H9 (cell line): ENCODE measurements at regions not wholly inside any gene's neighbourhood (a gene's known extent, or its start where the extent isn't known, plus 50 kb on each side); places are given as distances from the start of the nearest gene placed in this dataset.

Source experiments
- DNase-seq: peaks from one replicate; pipeline ENCODE4 v3.0.0-alpha.2; 2017
- H2AFZ ChIP-seq: one replicate; pipeline ENCODE4 v1.6.1; 2013; ENCODE audit warnings: mild to moderate bottlenecking, low read length, control low read depth, moderate library complexity
- H2AK5ac ChIP-seq: 2 replicates; pipeline ENCODE4 v1.6.1; 2013; ENCODE audit warnings: low read length, control low read depth, mixed read lengths; ENCODE audit not compliant: insufficient read length
- H2BK120ac ChIP-seq: one replicate; pipeline ENCODE4 v1.6.1; 2013; ENCODE audit warnings: low read depth, mild to moderate bottlenecking, low read length, control low read depth, inconsistent platforms; ENCODE audit not compliant: poor library complexity, severe bottlenecking
- H2BK12ac ChIP-seq: 2 replicates; pipeline ENCODE4 v1.6.1; 2013; ENCODE audit warnings: low read length, control low read depth, mixed read lengths, low read depth; ENCODE audit not compliant: insufficient read length
- H2BK15ac ChIP-seq: 2 replicates; pipeline ENCODE4 v1.6.1; 2013; ENCODE audit warnings: low read depth, low read length, control low read depth
- H2BK20ac ChIP-seq: one replicate; pipeline ENCODE4 v1.6.1; 2013; ENCODE audit warnings: low read depth, mild to moderate bottlenecking, low read length, control low read depth, inconsistent platforms; ENCODE audit not compliant: poor library complexity, severe bottlenecking
- H2BK5ac ChIP-seq: 2 replicates; pipeline ENCODE4 v1.6.1; 2013; ENCODE audit warnings: low read length, control low read depth, mixed read lengths; ENCODE audit not compliant: insufficient read length
- H3K14ac ChIP-seq: 2 replicates; pipeline ENCODE4 v1.6.1; 2013; ENCODE audit warnings: low read length, control low read depth; ENCODE audit not compliant: insufficient read depth
- H3K18ac ChIP-seq: 2 replicates; pipeline ENCODE4 v1.6.1; 2013; ENCODE audit warnings: low read depth, mild to moderate bottlenecking, mixed read lengths, low read length, control low read depth; ENCODE audit not compliant: insufficient read length
- H3K23ac ChIP-seq: 2 replicates; pipeline ENCODE4 v1.6.1; 2013; ENCODE audit warnings: low read length, control low read depth, mixed read lengths, low read depth; ENCODE audit not compliant: insufficient read length
- H3K23me2 ChIP-seq: 2 replicates; pipeline ENCODE4 v1.6.1; 2013; ENCODE audit warnings: low read depth, mild to moderate bottlenecking, mixed read lengths, low read length, control low read depth; ENCODE audit not compliant: insufficient read length, poor library complexity, severe bottlenecking
- H3K27ac ChIP-seq: 2 replicates; pipeline ENCODE4 v1.5.1; 2013; ENCODE audit warnings: low read length, control low read depth, mixed read lengths, low read depth; ENCODE audit not compliant: insufficient read length
- H3K27me3 ChIP-seq: 2 replicates; pipeline ENCODE4 v1.6.1; 2013; ENCODE audit warnings: low read length, control low read depth, inconsistent platforms; ENCODE audit not compliant: insufficient read depth
- H3K4ac ChIP-seq: 2 replicates; pipeline ENCODE4 v1.6.1; 2013; ENCODE audit warnings: low read depth, mild to moderate bottlenecking, control low read depth, inconsistent platforms, low read length, moderate library complexity
- H3K4me1 ChIP-seq: 2 replicates; pipeline ENCODE4 v1.6.1; 2013; ENCODE audit warnings: low read length, control low read depth, inconsistent platforms; ENCODE audit not compliant: insufficient read depth
- H3K4me2 ChIP-seq: 2 replicates; pipeline ENCODE4 v1.6.1; 2013; ENCODE audit warnings: low read length, control low read depth, mixed read lengths; ENCODE audit not compliant: insufficient read length, insufficient read depth
- H3K56ac ChIP-seq: 2 replicates; pipeline ENCODE4 v1.6.1; 2013; ENCODE audit warnings: low read depth, mild to moderate bottlenecking, mixed read lengths, low read length, control low read depth; ENCODE audit not compliant: insufficient read length
- H3K79me1 ChIP-seq: 2 replicates; pipeline ENCODE4 v1.6.1; 2013; ENCODE audit warnings: low read depth, mild to moderate bottlenecking, moderate library complexity, low read length, control low read depth, inconsistent platforms; ENCODE audit not compliant: insufficient read depth, poor library complexity, severe bottlenecking
- H3K79me2 ChIP-seq: 2 replicates; pipeline ENCODE4 v1.6.1; 2013; ENCODE audit warnings: low read length, control low read depth, inconsistent platforms; ENCODE audit not compliant: insufficient read depth
- H3K9ac ChIP-seq: 2 replicates; pipeline ENCODE4 v1.6.1; 2013; ENCODE audit warnings: low read length, control low read depth, mixed read lengths; ENCODE audit not compliant: insufficient read length; ENCODE audit errors: extremely low read depth
- H3K9me3 ChIP-seq: one replicate; pipeline ENCODE4 v1.6.1; 2013; ENCODE audit warnings: low read depth, low read length, inconsistent platforms; ENCODE audit not compliant: control insufficient read depth
- H3T11ph ChIP-seq: one replicate; pipeline ENCODE4 v1.6.1; 2013; ENCODE audit warnings: mild to moderate bottlenecking, low read length, control low read depth, inconsistent platforms
- H4K20me1 ChIP-seq: one replicate; pipeline ENCODE4 v1.6.1; 2013; ENCODE audit not compliant: control insufficient read depth, insufficient read length, insufficient read depth
- H4K5ac ChIP-seq: 2 replicates; pipeline ENCODE4 v1.6.1; 2013; ENCODE audit warnings: low read depth, mild to moderate bottlenecking, mixed read lengths, low read length, control low read depth; ENCODE audit not compliant: insufficient read length
- H4K8ac ChIP-seq: replicated peaks from 2 replicates; pipeline ENCODE4 v1.6.1; 2013; ENCODE audit warnings: low read length, control low read depth, mixed read lengths, low read depth; ENCODE audit not compliant: insufficient read length
- H4K91ac ChIP-seq: 2 replicates; pipeline ENCODE4 v1.6.1; 2013; ENCODE audit warnings: low read depth, mild to moderate bottlenecking, moderate library complexity, mixed read lengths, low read length, control low read depth; ENCODE audit not compliant: insufficient read length
- H3K27ac Mint-ChIP-seq, 3 experiments: 2 replicates in 2 of 3; 3 replicates in 1 of 3; pipeline ENCODE4 v1.8.0; 2020 to 2021; ENCODE audit warnings: mixed read lengths in 3 of 3, mild to moderate bottlenecking in 1 of 3, moderate library complexity in 1 of 3
- H3K27me3 Mint-ChIP-seq: 2 replicates; pipeline ENCODE4 v1.8.0; 2021; ENCODE audit warnings: low read depth, mild to moderate bottlenecking, moderate library complexity, mixed read lengths
- H3K36me3 Mint-ChIP-seq, 3 experiments: 2 replicates in 2 of 3; 3 replicates in 1 of 3; pipeline ENCODE4 v1.8.0; 2020 to 2021; ENCODE audit warnings: low read depth in 3 of 3, mixed read lengths in 3 of 3; ENCODE audit not compliant: insufficient read depth in 1 of 3
- H3K4me1 Mint-ChIP-seq, 2 experiments: 2 replicates each; pipeline ENCODE4 v1.8.0; 2020; ENCODE audit warnings: mixed read lengths in 2 of 2
- H3K4me3 Mint-ChIP-seq, 2 experiments: 2 replicates in 1 of 2; 3 replicates in 1 of 2; pipeline ENCODE4 v1.8.0; 2020 to 2021; ENCODE audit warnings: mild to moderate bottlenecking in 2 of 2, mixed read lengths in 2 of 2, moderate library complexity in 1 of 2
- H3K9me3 Mint-ChIP-seq, 2 experiments: 2 replicates in 1 of 2; 3 replicates in 1 of 2; pipeline ENCODE4 v1.8.0; 2020; ENCODE audit warnings: mild to moderate bottlenecking in 2 of 2, mixed read lengths in 2 of 2, moderate library complexity in 1 of 2
- WGBS: extraction: QIAGEN DNeasy Blood & Tissue Kit; methylation state at CpG from one replicate; pipeline ENCODE4 v1.1.7; 2013; ENCODE audit warnings: missing lambda C conversion rate, low lambda C conversion rate, mixed read lengths; ENCODE audit not compliant: insufficient read length; ENCODE audit errors: extremely low coverage; 5-methylcytosine and 5-hydroxymethylcytosine counted together
- TF ChIP-seq, protein P1 (sequence below): fragments of 200-600 bp; sonication (generic); conservative IDR thresholded peaks from 3 replicates; pipeline ENCODE4 v1.8.0; 2021; ENCODE audit warnings: antibody characterized with exemption, mild to moderate bottlenecking

DNA sequence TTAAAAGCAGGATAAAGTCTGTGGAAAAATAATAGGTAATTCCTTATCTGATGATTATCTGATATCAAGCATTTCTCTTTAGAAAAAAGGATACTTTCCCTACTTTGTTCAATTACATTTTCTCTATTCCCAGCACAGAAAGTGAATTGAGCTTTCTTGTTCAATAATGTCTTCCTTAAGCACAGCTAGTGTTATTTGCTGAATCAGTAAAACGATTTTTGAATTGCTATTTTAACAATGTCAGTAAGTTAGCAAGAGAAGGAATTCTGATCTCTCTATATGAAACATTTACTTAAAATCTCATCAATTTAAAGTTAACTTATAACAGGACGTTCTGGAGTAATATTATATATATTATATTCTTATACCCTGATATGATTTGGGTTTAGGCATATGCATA lies 337.2 kb upstream of the ANKRD30A start:
- WGBS, result no CpG with 5 or more reads among the region's 2 CpGs
- no peak overlapping the region for H3K9ac ChIP-seq

More for the DNA sequence above, 337.2 kb upstream of the ANKRD30A start:
- peak overlapping the region; percentile 26 for H2BK20ac ChIP-seq
- H4K91ac ChIP-seq, result no peak overlapping the region
- H3K18ac ChIP-seq, result no peak overlapping the region
- H3K4me2 ChIP-seq, result no peak overlapping the region
- Mint-ChIP-seq H3K9me3 (peaks cover 0 to 3% of the 10 kb centered on the region in 2 experiments; a peak in 1 of 5 replicates), H3K36me3 (no peaks in the 10 kb centered on the region), H3K27me3 (no peaks in the 10 kb centered on the region), H3K4me1 (no peaks in the 10 kb centered on the region), H3K4me3 (no peak overlapping the region), H3K27ac (no peak overlapping the region)
- H4K20me1 ChIP-seq, result no peaks in the 10 kb centered on the region
- H4K5ac ChIP-seq, result no peak overlapping the region
- H4K8ac ChIP-seq, result no peak overlapping the region
- no peak overlapping the region for H3K23ac ChIP-seq
- no peak overlapping the region for H2AK5ac ChIP-seq
- H3K9me3 ChIP-seq, result no peaks in the 10 kb centered on the region
- no peak for DNase-seq
- H3K79me2 ChIP-seq, result no peaks in the 10 kb centered on the region
- no peak overlapping the region for H3K14ac ChIP-seq
- no peak overlapping the region for H3K27ac ChIP-seq
- H3K4ac ChIP-seq, result no peak overlapping the region
- no peaks in the 10 kb centered on the region for H3K23me2 ChIP-seq
- no peaks in the 10 kb centered on the region for H3K79me1 ChIP-seq
- no peak overlapping the region for H2BK120ac ChIP-seq
- H3K56ac ChIP-seq, result no peak overlapping the region
- H3T11ph ChIP-seq, result no peak overlapping the region
- no peak overlapping the region for H2AFZ ChIP-seq
- H2BK12ac ChIP-seq, result no peak overlapping the region
- no peaks in the 10 kb centered on the region for H3K4me1 ChIP-seq
- H2BK5ac ChIP-seq, result no peak overlapping the region
- no peak overlapping the region for H2BK15ac ChIP-seq
- TF ChIP-seq, protein P1, sequence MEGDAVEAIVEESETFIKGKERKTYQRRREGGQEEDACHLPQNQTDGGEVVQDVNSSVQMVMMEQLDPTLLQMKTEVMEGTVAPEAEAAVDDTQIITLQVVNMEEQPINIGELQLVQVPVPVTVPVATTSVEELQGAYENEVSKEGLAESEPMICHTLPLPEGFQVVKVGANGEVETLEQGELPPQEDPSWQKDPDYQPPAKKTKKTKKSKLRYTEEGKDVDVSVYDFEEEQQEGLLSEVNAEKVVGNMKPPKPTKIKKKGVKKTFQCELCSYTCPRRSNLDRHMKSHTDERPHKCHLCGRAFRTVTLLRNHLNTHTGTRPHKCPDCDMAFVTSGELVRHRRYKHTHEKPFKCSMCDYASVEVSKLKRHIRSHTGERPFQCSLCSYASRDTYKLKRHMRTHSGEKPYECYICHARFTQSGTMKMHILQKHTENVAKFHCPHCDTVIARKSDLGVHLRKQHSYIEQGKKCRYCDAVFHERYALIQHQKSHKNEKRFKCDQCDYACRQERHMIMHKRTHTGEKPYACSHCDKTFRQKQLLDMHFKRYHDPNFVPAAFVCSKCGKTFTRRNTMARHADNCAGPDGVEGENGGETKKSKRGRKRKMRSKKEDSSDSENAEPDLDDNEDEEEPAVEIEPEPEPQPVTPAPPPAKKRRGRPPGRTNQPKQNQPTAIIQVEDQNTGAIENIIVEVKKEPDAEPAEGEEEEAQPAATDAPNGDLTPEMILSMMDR, result no peak
- H3K27me3 ChIP-seq, result no peaks in the 10 kb centered on the region
